GM12865 (cell line): ENCODE measurements at regions not wholly inside any gene's neighbourhood (a gene's known extent, or its start where the extent isn't known, plus 50 kb on each side); places are given as distances from the start of the nearest gene placed in this dataset.

Source experiments
- DNase-seq: peaks from one replicate; pipeline ENCODE4 v3.0.0; 2010; ENCODE audit warnings: low read depth
- H3K4me3 ChIP-seq: 2 replicates; pipeline ENCODE4 v1.5.1; 2011; ENCODE audit warnings: mild to moderate bottlenecking, low read depth, low read length, control low read depth
- TF ChIP-seq, protein P1 (sequence below): IDR thresholded peaks from 2 replicates; pipeline ENCODE4 v1.5.1; 2011; ENCODE audit warnings: low read length, control low read depth, low read depth, inconsistent platforms; ENCODE audit not compliant: insufficient read depth; ENCODE audit errors: missing control alignments

GRCh38 chr15:70179309-70179892 is 81.7 kb upstream of the TLE3 start:
- DNase-seq = no peak
- no peak overlapping the region for H3K4me3 ChIP-seq
- TF ChIP-seq, protein P1, sequence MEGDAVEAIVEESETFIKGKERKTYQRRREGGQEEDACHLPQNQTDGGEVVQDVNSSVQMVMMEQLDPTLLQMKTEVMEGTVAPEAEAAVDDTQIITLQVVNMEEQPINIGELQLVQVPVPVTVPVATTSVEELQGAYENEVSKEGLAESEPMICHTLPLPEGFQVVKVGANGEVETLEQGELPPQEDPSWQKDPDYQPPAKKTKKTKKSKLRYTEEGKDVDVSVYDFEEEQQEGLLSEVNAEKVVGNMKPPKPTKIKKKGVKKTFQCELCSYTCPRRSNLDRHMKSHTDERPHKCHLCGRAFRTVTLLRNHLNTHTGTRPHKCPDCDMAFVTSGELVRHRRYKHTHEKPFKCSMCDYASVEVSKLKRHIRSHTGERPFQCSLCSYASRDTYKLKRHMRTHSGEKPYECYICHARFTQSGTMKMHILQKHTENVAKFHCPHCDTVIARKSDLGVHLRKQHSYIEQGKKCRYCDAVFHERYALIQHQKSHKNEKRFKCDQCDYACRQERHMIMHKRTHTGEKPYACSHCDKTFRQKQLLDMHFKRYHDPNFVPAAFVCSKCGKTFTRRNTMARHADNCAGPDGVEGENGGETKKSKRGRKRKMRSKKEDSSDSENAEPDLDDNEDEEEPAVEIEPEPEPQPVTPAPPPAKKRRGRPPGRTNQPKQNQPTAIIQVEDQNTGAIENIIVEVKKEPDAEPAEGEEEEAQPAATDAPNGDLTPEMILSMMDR = no peak

DNA sequence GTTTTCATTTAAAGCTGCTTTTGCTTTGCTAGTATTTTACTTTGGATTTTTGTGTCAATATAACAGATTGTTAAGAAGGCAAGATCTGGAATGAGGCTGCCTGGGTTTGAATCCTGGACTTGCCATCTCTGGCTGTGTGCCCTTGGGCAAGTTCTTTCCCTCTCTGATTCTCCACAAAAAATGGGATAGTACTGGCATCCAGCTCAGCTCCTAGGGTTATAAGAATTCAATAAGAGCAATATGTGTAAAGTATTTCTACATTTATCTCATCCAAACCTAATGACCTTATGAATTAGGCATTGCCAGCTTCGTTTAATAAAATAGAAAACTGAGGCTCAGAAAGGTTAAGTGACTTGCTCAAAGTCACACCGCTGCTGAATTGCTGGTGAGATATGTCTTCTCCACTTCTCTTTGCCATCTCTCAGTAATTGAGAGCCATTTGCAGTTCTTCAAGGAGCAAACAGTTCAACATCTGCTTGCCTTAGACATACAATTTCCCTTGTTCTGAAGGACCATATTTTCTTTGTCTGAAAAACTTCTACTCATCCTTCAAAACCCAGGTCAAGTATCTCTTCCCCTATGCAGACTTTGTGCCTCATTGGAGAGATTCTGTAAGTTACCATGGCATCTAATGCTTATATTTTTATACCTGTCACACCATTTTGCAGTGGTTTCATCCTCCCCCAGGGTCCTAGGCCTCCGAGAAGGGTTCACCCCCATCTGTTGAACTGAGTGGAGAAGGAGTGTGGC is 80.8 kb upstream of the TLE3 start:
- no peak overlapping the region for H3K4me3 ChIP-seq
- no peak for DNase-seq
- TF ChIP-seq, protein P1 = no peak

- TF ChIP-seq, protein P1 = no peak
- DNase-seq = no peak
- H3K4me3 ChIP-seq = no peak overlapping the region
These were observed 75.0 kb upstream of the TLE3 start for GRCh38 chr15:70172566-70173225.

DNA sequence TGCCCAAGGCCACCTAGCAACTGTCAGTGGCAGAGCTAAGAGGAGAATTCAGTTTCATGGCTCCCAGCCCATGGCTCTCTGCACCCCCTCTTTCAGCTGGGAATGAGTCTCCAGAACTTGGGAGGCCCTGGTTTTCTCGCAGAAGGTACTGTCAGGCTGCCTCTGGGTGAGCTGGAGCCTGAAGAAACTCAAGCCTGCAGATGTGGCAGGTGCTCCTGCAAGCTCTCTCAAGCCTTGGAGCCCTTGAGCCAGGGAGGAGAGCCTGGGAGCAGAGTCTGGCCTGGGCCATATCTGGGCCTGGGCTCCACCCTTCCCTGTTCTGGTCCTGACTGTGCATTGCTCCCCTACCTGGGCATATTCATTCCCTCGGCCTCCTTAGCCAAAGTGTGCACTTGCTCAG is 74.4 kb upstream of the TLE3 start:
- H3K4me3 ChIP-seq = no peak overlapping the region
- no peak for DNase-seq
- TF ChIP-seq, protein P1 = no peak

DNA sequence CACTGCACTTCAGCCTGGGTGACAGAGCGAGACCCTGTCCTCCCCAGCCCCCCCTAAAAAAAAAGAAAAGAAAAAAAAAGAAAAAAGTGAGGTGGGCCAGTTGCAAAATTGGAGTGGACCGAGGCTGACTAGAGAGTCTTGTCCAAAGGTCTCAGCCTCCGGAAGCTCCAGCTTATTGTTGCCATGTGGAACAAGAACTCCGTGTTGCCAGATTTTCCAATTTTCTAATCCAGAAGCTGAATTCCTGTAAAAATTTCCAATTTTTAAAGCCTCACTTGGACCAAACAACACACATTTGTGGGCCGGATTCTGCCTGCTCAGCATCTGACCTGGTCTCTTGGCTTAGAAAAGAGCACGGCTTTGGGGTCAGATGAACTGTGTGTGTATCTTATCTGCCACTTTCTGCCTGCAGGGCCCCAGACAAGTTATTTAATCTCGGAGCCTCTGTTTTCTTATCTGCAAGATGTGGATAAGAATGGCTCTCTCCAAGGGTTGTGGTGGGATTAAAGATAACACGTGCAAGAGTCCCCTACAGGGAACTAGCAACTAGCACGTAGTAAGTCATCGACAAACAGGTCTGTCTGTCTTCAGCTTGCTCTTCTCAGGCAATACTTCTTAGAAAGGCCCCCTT is 73.7 kb upstream of the TLE3 start:
- no peak for DNase-seq
- H3K4me3 ChIP-seq = no peak overlapping the region
- TF ChIP-seq, protein P1 = no peak

- TF ChIP-seq, protein P1 = no peak
These were observed 72.5 kb upstream of the TLE3 start for GRCh38 chr15:70170096-70170699.

More at GRCh38 chr15:70170096-70170699, 72.5 kb upstream of the TLE3 start:
- DNase-seq = no peak
- no peak overlapping the region for H3K4me3 ChIP-seq
